Testis (tissue), 2 donors: ENCODE measurements at regions not wholly inside any gene's neighbourhood (a gene's known extent, or its start where the extent isn't known, plus 50 kb on each side); places are given as distances from the start of the nearest gene placed in this dataset.

ENCODE experiments used
- POLR2A ChIP-seq: fragments of 450-650 bp; IDR thresholded peaks from one replicate; pipeline ENCODE4 v1.6.1; 2017; ENCODE audit warnings: antibody characterized with exemption, mild to moderate bottlenecking, moderate library complexity
- TF ChIP-seq, protein P1 (sequence below), 3 experiments: fragments of 450-650 bp in 2 of 3; fragments of 200-600 bp in 1 of 3; sonication (generic) in 1 of 3; IDR thresholded peaks; one replicate each; pipeline ENCODE4 v1.5.1; 2016 to 2019; ENCODE audit warnings: antibody characterized with exemption in 3 of 3, mild to moderate bottlenecking in 2 of 3, moderate library complexity in 1 of 3

- no peak for TF ChIP-seq POLR2A
- TF ChIP-seq, protein P1, sequence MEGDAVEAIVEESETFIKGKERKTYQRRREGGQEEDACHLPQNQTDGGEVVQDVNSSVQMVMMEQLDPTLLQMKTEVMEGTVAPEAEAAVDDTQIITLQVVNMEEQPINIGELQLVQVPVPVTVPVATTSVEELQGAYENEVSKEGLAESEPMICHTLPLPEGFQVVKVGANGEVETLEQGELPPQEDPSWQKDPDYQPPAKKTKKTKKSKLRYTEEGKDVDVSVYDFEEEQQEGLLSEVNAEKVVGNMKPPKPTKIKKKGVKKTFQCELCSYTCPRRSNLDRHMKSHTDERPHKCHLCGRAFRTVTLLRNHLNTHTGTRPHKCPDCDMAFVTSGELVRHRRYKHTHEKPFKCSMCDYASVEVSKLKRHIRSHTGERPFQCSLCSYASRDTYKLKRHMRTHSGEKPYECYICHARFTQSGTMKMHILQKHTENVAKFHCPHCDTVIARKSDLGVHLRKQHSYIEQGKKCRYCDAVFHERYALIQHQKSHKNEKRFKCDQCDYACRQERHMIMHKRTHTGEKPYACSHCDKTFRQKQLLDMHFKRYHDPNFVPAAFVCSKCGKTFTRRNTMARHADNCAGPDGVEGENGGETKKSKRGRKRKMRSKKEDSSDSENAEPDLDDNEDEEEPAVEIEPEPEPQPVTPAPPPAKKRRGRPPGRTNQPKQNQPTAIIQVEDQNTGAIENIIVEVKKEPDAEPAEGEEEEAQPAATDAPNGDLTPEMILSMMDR (IDR thresholded peaks at IDR 0.05) = no peak
Observed at GRCh38 chr3:110567029-110567428, 504.6 kb upstream of the NECTIN3 start.
